Activated CD4-positive, alpha-beta T cell treated with anti-CD3 and anti-CD28 coated beads, Interleukin-2, amount 50 U/mL, for 24 hours (primary cell): ENCODE measurements at regions not wholly inside any gene's neighbourhood (a gene's known extent, or its start where the extent isn't known, plus 50 kb on each side); places are given as distances from the start of the nearest gene placed in this dataset.
"Not testable (repeated sequence)": the region's sequence is repeated elsewhere in the genome, so short reads cannot be mapped to it uniquely, and the experiment has no call there.

Source experiments
- DNase-seq, 2 donors: peaks; one replicate each; pipeline ENCODE4 v3.0.0-alpha.2; 2020; ENCODE audit warnings: low read depth in 1 of 2, low spot score in 1 of 2

- no peak for DNase-seq
These were observed 59.2 kb upstream of the ATP5PO start for GRCh38 chr21:33974513-33975468.

- no peak for DNase-seq
These were observed 57.7 kb upstream of the ATP5PO start for GRCh38 chr21:33973268-33973667.

- DNase-seq: no peak
These were observed 56.9 kb upstream of the ATP5PO start for GRCh38 chr21:33972539-33972938.

GRCh38 chr21:33971492-33972013, 55.9 kb upstream of the ATP5PO start:
- DNase-seq: no peak

- DNase-seq: no peak
These were observed 54.0 kb upstream of the ATP5PO start for GRCh38 chr21:33969581-33969980.

GRCh38 chr21:33968995-33969348, 53.4 kb upstream of the ATP5PO start:
- DNase-seq: no peak

- no peak for DNase-seq
These were observed 52.7 kb upstream of the ATP5PO start for GRCh38 chr21:33968080-33968994.

- DNase-seq: no peak
These were observed 51.5 kb upstream of the ATP5PO start for GRCh38 chr21:33967086-33967571.

- DNase-seq: no peak
These were observed 50.8 kb upstream of the ATP5PO start for GRCh38 chr21:33966324-33966949.

- DNase-seq: not testable (repeated sequence)
These were observed 50.1 kb upstream of the ATP5PO start for GRCh38 chr21:33965662-33966061.
